ENCODE measurements at regions not wholly inside any gene's neighbourhood (a gene's known extent, or its start where the extent isn't known, plus 50 kb on each side); places are given as distances from the start of the nearest gene placed in this dataset.

DNA sequence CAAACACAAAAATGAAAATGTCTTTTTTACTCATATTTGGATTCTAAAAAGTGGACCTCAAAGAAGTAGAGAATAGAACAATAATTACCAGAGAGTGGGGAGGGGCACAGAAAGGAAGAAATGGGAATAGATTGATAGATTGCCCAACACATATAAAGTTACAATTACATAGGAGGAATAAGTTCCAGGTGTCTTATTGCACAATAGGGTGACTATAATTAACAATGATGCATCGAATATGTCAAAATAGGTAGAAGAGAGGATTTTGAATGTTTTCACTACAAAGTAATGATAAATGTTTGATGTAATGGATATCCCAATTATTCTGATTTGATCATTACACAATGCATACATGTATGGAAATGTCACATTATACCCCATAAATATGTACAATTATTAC, 556.0 kb downstream of the CDH8 start:
- WGBS, 2 donors = 87 to 91% methylated on average over 1 of the region's 1 CpG
- TF ChIP-seq POLR2A (IDR thresholded peaks at IDR 0.05) (no peak), CTCF (IDR thresholded peaks at IDR 0.05) (no peak)
- no peak for DNase-seq (ENCODE audit: low spot score in 2 of 2)
- intact Hi-C loops (cut with DNase I; ENCODE audit: low total_unique reads) = no loop called here
- H3K4me3 ChIP-seq (ENCODE audit: low read depth, poor library complexity, severe bottlenecking) = no peak overlapping the region

DNA sequence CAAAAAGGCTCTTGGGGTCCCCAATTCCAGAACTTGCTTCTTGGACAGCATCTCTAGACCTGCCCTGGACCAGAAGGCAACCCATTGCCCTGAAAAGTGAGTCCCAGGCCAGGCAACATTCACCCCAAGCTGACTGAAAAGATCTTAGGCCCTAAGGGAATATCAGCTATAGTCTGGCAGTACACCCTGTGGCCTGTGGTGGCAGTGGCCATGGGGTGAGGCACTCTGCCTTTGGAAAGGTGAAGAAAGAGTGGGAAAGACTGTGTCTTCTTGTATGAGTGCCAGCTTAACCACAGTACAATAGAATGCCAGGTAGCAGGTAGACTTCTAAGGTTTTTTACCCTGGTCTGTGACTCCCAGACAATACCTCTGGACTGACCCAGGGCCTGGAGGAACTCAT, 564.5 kb downstream of the CDH8 start:
- DNase-seq (ENCODE audit: low spot score in 2 of 2) = no peak
- intact Hi-C loops (cut with DNase I; ENCODE audit: low total_unique reads) = no loop called here
- no peak overlapping the region for H3K4me3 ChIP-seq (ENCODE audit: low read depth, poor library complexity, severe bottlenecking)
- no peak for TF ChIP-seq CTCF (IDR thresholded peaks at IDR 0.05)
- no peak for TF ChIP-seq POLR2A (IDR thresholded peaks at IDR 0.05)

DNA sequence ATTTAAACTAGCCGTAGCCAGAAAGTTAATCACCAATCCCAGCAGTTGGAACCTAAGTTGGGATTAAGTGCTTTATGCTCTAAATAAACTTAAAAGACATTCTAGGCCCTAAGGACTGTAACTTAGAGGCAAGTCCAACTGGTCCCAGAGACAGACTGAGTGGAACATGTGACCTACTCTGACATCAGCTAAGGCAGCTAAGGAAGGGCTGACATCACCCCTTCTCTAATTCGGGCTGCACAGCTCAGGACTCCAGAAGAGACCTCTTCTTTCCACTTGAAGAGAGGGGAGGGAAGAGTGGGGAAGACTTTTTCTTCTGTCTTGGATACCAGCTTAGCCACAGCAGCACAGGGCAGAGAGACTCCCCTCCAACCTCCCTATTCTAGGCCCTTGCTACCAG, 565.2 kb downstream of the CDH8 start:
- DNase-seq (ENCODE audit: low spot score in 2 of 2) = no peak
- intact Hi-C loops (cut with DNase I; ENCODE audit: low total_unique reads) = no loop called here
- no peak overlapping the region for H3K4me3 ChIP-seq (ENCODE audit: low read depth, poor library complexity, severe bottlenecking)
- WGBS, 2 donors = 74 to 76% methylated on average over 2 of the region's 2 CpGs
- TF ChIP-seq POLR2A (IDR thresholded peaks at IDR 0.05) (no peak), CTCF (IDR thresholded peaks at IDR 0.05) (no peak)

GRCh38 chr16:61465285-61465684, 571.0 kb downstream of the CDH8 start:
- WGBS, 2 donors = 90 to 92% methylated on average over 3 of the region's 3 CpGs
- intact Hi-C loops (cut with DNase I; ENCODE audit: low total_unique reads) = no loop called here
- no peak for DNase-seq (ENCODE audit: low spot score in 2 of 2)
- H3K4me3 ChIP-seq (ENCODE audit: low read depth, poor library complexity, severe bottlenecking) = no peak overlapping the region
- TF ChIP-seq CTCF (IDR thresholded peaks at IDR 0.05) = no peak
- no peak for TF ChIP-seq POLR2A (IDR thresholded peaks at IDR 0.05)

DNA sequence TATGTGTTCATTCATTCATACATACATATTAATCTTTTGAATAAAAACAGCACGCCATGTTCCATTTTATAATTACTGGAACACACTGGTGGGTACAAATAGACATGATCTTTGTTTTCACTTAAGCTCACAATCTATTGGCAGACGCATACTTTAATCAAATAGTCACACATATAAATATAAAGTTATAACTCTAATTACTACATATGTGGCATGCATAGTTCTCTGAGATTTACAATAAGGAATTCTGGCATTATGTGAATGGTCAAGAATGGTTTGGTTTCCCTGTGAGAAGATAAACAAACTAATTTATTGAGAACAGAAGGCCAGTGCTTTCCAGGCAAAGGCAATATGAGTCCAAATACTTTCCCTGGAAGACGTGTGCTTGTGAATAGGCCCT, 576.2 kb downstream of the CDH8 start:
- no peak overlapping the region for H3K4me3 ChIP-seq (ENCODE audit: low read depth, poor library complexity, severe bottlenecking)
- 74 to 75% methylated on average over 3 of the region's 3 CpGs for WGBS, 2 donors
- DNase-seq (ENCODE audit: low spot score in 2 of 2) = no peak
- intact Hi-C loops (cut with DNase I; ENCODE audit: low total_unique reads) = no loop called here
- TF ChIP-seq CTCF (IDR thresholded peaks at IDR 0.05) (no peak), POLR2A (IDR thresholded peaks at IDR 0.05) (no peak)

- DNase-seq (ENCODE audit: low spot score in 2 of 2) = no peak
- intact Hi-C loops (cut with DNase I; ENCODE audit: low total_unique reads) = no loop called here
- 17 to 20% methylated on average over 2 of the region's 2 CpGs for WGBS, 2 donors
- no peak for TF ChIP-seq CTCF (IDR thresholded peaks at IDR 0.05)
- TF ChIP-seq POLR2A (IDR thresholded peaks at IDR 0.05) = no peak
- no peak overlapping the region for H3K4me3 ChIP-seq (ENCODE audit: low read depth, poor library complexity, severe bottlenecking)
Measured at GRCh38 chr16:61435346-61435745, 600.9 kb downstream of the CDH8 start.

Measured in lower leg skin (tissue), 4 donors.